LoVo (cell line): ENCODE measurements at regions not wholly inside any gene's neighbourhood (a gene's known extent, or its start where the extent isn't known, plus 50 kb on each side); places are given as distances from the start of the nearest gene placed in this dataset.
"Not testable (repeated sequence)": the region's sequence is repeated elsewhere in the genome, so short reads cannot be mapped to it uniquely, and the experiment has no call there.

Source experiments
- DNase-seq: peaks from one replicate; pipeline ENCODE4 v3.0.0-alpha.2; 2016; ENCODE audit warnings: low spot score

DNA sequence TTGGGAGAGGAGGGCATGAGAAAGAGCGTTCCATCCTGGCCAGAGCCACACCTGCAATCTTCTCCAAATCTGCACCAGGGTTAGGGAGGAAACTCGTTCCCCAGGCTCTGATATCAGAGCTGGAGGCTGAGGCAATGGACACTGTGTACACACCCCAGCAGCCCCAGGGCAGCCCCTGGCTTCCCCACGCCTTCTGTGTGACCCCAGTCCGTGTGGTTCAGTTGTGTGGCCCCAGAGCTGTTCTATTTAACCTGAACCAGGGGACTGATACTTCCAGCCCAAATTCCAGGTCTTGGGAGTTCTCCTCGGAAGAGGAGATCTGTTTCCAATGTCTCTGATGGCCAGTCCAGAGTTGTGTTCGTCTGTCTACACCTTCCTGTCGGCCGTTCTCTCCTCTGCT, 242.6 kb upstream of the EXOC2 start:
- no peak for DNase-seq

DNA sequence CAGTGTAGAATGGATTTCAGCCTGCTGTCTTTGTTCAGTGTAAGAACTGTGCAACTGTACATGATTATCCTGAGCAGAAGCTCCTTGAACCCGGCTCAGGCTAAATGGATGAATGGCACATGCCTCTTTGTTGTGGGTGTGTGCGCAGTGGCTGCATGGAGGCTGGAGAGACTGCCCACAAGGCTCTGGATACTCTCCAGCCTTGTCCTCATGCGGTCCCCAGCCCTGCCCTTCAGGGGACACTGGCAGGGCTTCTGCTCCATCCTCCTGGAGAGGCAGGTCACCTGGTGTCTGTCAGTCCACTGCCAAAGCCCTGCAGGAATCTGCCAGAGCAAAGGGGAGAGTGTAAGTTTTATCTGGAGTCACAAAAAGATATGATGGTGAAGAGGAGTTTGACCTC, 241.7 kb upstream of the EXOC2 start:
- DNase-seq, result no peak

DNA sequence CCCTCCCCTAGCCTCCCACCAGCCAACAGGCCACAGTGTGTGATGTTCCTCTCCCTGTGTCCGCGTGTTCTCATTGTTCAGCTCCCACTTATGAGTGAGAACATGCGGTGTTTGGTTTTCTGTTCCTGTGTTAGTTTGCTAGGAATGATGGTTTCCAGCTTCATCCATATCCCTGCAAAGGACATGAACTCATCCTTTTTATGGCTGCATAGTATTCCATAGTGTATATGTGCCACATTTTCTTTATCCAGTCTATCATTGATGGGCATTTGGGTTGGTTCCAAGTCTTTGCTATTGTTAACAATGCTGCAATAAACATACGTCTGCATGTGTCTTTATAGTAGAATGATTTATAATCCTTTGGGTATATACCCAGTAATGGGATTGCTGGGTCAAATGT, 239.0 kb upstream of the EXOC2 start:
- not testable (repeated sequence) for DNase-seq

DNA sequence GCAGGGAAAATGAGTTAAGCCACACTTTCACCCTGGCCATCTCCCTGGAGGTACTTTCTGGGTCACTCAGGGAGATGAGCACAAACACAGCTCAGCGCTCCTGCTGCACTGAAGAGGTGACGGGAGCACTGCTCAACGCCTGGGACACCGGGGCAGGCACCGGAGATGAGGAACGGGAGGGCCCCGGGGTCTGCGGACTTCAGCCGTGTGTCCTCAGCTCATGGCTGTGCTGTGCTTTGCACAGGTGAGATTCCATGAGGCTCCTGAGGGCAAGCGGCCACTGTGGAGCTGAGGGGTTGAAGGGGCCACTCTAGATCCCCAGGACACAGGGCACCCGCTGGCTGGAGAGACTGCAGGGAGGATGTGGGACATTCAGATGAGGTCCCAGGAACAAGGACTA, 234.2 kb upstream of the EXOC2 start:
- no peak for DNase-seq

DNA sequence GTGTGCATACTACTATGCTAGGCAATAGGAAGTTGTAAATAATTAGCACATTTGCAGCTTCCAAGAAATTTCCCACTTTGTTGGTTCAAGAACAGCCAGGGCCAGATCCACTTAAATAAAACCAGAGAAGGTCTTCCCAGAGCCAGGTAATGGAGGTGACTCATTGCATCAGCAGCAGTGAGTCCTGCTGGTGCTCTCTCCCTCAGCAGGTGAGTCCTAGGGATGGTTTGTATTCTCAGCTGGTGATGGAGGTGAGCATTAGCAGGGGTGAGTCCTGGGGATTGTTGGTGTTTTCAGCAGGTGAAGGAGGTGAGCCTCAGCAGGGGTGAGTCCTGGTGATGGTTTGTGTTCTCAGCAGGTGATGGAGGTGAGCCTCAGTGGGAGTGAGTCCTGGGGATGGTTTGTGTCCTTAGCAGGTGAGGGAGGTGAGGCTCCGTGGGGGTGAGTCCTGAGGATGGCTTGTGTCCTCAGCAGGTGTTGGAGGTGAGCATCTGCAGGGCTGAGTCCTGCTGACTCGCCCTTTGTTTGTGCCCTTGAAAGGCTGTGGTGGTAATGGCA, 232.8 kb upstream of the EXOC2 start:
- no peak for DNase-seq

DNA sequence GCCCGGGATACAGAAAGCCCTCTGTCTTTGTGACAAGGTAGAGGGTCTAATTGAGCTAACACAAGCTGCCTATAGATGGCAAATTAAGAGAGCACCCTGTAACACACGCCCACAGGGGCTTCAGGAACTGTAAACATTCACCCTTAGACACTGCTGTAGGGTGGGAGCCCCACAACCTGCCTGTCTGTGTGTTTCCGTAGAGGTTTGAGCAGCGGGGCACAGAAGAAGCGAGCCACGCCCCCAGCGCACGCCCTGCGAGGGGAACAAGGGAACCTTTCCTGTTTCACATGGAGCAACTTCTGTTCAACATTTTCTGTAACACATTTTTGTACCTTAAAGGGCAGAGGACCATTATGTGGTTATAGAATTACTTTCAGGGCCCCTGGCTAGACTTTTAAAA, 231.7 kb upstream of the EXOC2 start:
- DNase-seq, result no peak

DNA sequence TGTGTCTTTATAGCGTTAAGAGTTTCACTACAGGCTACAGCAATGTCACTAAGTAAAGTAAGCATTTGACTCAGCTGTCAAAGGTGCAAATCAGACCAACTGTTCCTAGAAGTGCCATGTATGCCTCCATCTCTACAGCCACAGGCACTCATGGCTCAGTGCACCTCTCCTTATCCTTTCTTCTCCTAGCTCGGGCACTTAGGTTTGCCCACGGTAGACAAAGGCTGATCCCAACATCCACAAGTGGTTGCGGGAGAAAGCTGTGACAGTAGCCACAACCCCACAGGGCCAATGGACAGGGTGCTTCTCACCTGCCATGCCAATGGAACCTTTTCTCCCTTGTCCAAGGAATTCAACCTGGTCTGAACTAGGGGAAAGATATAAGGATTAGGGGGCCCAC, 228.5 kb upstream of the EXOC2 start:
- DNase-seq, result no peak

DNA sequence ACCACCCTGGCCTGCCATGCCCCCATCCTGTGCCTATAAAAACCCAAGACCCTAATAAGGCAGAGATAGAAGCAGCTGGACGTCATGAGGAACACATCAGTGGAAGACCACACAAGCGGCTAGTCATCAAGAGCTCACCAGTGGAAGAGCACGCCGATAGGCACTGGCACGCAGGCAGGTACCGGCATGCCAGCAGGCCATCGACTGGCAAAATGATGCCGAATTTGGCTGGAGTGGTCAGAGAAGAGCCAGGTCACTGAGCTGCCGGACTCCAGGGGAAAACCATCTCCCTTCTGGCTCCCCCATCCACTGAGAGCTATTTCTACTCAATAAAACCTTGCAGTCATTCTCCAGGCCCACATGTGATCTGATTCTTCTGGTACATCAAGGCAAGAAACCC, 227.6 kb upstream of the EXOC2 start:
- no peak for DNase-seq

DNA sequence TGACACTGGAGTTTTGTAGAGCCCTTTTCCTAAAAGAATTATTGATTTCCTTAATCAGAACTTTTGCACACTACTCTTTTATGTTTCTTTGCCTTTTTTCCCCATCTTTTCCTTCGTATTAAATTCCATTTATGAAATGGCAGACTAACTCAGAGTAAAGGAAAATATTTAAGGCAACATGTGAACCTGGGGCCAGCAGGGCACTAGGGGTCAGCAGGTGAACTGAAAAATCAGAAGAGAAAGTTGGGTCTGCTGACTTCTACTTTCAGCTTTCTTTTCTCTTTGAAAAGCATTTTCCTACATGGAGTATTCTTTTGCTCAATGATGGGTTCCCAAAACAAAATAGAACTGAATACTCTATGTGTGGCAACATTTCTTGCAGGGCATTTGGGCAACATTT, 226.6 kb upstream of the EXOC2 start:
- no peak for DNase-seq

DNA sequence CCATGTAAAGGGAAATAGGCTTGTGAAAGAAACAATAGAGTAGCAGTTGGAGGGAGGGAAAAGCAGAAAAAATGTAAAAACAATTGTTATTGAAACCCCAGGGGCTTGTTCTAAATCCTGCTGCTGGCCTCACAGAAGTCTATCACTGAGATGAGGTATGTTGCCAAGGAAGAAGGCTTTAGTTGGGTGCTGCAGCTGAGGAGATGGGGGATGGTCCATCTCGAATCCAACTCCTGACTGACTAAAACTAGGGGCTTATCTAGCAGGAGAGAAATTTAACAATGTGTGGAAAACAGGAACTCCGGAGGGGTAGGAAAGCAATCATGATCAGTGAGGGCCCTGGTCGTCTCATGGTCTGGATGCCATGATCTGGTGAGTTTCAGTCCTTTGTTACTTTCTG, 225.0 kb upstream of the EXOC2 start:
- DNase-seq, result no peak

DNA sequence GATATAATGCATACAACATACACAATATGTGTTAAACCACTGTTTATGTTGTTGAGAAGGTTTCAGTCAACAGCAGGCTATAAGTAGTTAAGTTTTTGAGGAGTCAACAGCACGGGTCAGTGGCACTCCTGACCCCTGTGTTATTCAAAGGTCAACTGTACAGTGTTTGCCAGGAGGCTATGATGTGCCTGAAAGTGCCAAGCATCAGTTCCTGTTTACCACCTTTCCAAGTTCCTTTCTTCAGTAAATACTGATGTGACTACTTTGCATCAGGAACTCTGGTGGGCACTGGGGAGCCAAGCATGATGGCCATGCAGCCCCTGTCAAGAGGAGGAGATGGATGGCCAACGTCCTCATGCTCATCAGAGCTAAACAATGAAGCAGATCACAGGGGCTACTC, 224.4 kb upstream of the EXOC2 start:
- no peak for DNase-seq

DNA sequence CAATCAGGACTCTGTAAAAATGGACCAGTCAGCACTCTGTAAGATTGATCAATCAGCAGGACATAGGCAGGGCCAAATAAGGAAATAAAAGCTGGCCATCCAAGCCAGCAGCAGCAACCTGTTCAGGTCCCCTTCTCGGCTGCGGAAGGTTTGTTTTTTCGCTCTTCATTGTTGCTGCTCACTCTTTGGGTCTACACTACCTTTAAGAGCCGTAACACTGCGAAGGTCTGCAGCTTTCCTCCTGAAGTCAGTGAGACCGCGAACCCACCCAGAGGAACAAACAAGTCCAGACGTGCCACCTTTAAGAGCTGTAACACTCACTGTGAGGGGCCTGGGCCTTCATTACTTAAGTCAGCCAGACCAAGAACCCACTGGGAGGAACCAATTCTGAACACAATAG, 223.2 kb upstream of the EXOC2 start:
- DNase-seq, result no peak

DNA sequence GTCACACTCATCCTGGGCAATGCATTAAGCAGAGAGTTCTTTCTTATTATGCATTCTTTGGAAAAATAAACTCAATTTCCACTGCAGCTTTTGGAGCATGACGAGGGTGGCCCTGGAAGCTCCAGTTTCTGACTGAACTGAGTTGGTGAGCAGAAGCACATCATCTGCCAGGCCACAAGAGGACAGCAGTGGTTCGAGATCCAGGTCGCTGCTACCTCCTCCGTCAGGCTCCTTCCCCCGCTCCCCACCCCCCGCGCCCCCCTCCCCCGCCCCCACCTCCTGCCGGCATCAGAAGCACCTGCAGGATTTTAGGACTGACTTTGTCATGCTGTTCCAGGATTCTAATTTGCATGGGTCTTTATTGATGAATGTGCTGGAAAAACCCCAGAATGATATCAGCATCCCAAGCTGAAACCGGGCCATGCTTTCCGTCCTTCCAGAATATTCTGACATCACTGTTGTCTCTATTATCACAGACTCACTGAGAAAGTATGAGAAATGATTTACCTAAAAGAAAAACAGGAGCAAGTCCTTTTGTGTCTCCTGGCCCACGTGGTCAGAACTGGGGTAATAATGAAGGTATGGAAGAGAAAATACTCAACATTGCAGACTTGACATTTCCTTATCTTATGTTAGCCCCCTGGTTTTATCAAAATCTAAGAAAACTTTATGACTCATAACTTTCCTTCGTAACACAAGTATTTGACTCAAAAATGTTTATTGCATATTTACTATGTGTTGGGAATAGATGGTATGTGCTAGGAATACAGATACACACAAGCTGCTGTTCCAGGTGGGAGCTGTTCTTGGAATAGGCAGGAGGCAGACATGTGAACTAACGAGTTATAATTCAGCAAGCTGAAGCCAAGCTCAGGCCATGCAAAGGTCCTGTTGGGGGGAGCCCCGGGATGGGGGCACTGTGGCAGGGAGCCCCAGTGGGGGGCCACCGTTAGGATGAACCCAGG, 220.2 kb upstream of the EXOC2 start:
- peak; percentile 9 for DNase-seq

DNA sequence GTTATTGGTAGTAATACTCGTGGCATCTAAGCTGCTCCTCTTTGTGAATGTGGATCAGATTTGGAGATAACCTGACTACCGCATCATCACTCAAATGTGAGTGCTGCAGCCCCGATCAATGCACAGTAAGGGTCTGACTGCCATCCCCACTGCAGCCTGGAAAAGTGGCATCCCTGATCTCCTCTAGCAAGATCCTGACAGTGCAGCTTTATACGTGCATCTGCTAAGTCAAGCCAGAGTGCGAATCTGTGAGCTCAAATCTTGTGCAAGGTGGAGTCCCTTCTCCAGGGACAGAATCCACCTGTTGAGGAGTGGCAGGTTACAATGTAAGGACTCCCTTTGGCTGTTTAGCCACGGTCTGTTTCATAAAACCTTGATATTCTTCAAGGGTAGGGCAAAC, 215.0 kb upstream of the EXOC2 start:
- DNase-seq, result no peak

DNA sequence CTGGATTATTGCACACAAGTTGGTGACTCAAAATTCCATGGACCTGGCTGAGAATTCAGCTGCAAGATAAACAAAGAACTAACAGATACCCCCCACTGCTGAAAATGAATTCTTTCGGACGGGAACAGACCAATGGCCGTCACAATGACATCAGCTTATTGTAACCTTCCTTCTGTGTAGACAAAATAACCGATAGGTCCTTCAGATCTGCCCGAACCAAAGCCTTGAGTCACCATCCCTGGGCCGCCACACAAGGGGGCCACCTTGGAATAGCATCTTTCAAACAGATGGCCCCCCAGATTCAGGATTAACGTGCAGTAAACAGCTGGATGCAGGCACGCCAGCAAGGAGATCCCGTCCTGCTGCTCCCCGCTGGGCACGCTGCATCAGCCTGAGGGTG, 214.0 kb upstream of the EXOC2 start:
- DNase-seq, result no peak

DNA sequence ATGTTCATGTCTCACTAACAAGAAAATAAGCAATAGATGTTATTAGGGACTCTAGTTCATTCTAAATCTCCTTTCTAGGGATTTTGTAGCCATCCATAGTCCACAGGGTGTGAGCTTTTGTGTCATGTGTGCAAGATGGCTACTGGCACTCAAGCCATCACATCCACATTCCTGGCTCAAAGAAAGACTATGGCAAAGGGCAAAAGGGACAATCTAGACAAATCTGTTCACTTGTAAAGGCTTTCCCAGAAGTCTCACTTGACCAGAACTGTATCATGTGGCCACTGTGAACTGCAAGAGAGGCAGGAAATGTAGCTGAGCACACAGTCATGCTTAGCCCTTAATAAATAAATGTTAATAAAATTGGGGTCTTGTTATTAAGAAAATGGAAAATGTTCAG, 212.6 kb upstream of the EXOC2 start:
- DNase-seq, result no peak

DNA sequence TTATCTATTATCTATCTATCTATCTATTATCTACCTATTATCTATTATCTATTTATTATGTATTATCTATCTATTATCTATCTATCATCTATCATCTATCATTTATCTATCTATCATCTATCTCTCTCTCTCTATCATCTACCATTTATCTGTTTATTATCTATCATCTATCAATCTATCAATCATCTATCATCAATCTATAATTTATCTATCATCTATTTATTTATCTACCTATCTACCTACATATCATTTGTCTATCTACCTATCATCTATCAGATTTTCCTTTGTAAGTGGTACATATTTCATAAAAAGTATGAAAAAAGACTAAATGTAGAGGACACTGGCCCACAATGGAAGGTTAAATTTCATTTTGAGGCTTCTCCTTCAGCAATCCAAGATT, 212.1 kb upstream of the EXOC2 start:
- no peak for DNase-seq

DNA sequence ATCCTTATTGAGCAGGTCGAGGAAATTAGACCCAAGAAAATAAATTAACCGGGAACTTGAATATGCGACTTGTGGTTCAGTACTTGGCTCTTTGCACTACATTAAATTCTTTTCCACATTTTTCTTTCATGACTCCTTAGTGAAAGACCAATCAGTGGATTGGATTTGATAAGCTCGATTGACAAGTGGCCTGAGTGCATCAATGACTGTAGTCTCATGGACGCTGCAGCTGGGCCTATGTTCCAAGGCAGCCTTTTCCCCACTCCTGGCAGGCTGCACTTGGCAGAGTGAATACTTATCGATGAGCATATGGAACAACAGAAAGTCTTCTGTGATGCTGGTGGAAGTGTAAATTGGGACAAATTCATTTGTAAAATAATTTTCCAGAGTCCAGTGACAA, 210.8 kb upstream of the EXOC2 start:
- DNase-seq, result no peak

DNA sequence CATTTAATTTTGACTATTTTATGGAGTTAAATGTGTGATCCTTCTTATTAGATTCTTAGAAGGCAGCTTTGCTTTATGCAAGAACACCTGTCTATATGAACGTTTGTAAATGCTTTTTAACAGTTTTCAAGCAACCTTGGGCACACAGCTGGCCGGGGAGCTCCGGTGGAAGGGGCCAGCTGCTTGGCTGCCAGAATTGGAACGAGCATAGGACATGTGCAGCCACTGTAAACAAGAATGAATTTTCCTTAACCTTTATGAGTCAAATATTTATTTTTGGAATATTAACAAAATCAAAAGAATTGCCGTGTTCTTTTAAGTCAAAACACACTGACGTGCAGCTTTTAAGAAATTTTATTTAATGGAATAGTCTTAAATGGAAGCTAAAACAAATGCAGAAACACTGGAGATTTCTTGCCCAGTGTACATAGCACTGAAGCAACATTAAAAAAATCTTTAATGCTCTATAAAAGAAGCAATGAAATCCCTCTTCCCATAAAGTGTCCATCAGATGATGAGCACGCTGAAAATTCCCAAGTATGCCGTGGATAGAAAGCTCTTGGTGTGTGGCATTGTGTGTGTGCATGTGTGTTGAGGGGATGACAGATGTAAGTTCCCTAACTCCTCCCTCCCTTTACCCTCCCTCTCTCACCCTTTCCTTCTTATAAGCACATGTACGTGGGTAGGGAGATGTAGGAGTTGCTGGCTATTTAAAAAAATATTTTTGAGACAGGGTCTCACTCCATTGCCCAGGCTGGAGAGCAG, 208.9 kb upstream of the EXOC2 start:
- no peak for DNase-seq

DNA sequence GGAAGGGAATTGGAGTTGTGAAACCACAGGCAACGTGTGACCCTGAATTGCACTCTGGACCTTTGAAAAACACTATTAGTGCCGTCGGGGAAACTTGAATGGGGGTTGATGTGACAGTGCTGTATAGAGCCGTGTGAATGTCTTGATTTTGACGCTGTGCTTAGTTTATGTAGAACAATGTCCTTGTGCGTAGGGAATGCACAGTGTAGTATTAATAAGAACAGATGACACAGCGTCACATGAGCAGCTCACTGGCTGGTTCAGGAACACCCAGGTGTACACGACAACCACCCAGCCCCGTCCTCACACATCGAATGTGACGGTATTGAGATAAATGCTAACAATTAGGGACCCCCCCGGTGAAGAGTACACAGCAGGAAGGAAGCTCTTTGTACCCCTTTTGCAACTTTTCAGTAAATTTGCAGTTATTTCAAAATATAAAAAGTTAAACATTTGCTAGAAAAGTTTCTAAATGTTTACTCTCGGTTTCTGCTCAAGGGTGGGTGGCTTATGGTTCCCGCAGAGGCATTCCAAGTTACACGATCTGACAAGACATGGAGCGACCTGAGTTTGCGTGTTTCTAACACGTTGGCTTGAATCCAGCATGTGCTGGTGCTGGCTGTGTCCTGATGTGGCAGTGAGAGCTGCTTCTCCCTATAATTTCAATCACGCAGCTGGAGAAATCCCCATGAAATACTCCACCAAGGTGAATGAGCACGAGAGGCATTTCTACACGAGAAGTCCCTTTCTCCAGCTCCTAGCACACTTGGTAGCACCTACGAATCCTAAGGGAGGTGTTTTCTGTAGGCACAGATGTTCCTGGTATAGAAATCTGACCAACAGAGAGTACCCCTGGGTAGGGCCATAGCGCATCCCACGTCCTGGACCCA, 208.0 kb upstream of the EXOC2 start:
- no peak for DNase-seq

DNA sequence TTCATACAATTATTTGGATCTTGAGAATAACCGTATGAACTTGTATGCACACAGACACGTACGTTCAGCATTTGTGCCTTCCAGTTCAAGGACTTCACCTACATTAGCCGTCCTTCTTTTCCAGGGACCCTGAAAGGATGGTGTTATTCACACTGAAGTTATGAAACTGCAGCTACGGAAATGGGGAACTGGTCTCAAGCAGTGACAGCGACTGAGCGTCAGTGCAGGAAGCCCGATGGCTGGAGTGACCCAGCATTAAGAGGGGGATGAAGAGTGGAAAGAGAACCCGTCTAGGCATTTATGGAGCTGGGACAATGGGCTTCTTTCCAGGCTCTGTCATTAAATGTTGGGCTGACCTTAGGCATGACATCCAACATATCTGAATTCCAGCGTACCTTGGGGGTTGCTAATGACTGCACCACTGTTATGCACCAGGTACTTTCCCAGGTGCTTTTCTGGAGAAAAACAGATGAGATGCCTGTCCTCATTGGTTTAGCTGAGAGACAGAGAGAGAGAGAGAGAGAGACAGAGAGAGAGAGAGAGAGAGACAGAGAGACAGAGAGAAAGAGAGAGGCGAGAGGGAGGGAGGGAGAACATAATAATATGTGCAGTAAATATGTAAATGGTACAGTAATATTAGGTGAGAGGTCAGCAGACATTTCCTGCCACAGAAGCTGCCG, 204.7 kb upstream of the EXOC2 start:
- DNase-seq, result no peak

DNA sequence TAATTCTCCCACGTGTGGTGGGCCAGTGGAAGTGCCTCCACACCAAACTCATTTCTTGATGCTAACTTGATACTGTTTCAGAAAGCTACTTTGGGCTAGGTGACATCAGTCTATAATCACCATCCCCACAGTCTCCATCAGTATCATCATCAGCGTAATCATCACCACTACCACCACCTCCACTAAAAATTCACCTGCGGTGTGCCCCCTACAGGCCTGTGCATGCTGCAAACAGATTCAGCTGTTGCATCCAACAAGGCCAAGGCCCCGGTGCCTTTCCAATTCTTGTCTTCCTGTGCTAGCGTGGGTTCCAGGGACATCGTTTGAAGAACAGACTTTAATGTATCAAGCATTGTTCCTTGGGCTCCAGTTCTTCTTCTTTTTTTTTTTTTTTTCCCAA, 201.3 kb upstream of the EXOC2 start:
- no peak for DNase-seq
